ENCODE measurements at regions not wholly inside any gene's neighbourhood (a gene's known extent, or its start where the extent isn't known, plus 50 kb on each side); places are given as distances from the start of the nearest gene placed in this dataset.

GRCh38 chr7:68009716-68010115 is 1013.1 kb downstream of the TYW1 start:
- TF ChIP-seq POLR2AphosphoS5 (IDR thresholded peaks at IDR 0.05) (no peak), CTCF (IDR thresholded peaks at IDR 0.05) (no peak), POLR2A (IDR thresholded peaks at IDR 0.05; ENCODE audit: low read depth) (no peak), EP300 (IDR thresholded peaks at IDR 0.05) (no peak)

Data from esophagus muscularis mucosa (tissue), 4 donors.